WTC11 (cell line): ENCODE measurements at regions not wholly inside any gene's neighbourhood (a gene's known extent, or its start where the extent isn't known, plus 50 kb on each side); places are given as distances from the start of the nearest gene placed in this dataset.

Experiments used
- ATAC-seq: fragments of 200-7000 bp; cut with Tn5 transposase; 2 replicates; pipeline ENCODE4 v1.10.0; 2021; ENCODE audit warnings: mild to moderate bottlenecking, moderate library complexity
- CTCF ChIA-PET: fragments of 300-600 bp; sonication (Branson Sonifier 250); formaldehyde crosslinking; loops from one replicate; lab custom pipeline; 2021; ENCODE audit warnings: antibody characterized with exemption; lab: Charles Lee
- POLR2A ChIA-PET: fragments of 350-600 bp; sonication (Branson Sonifier 250); formaldehyde crosslinking; loops from one replicate; lab custom pipeline; 2021; ENCODE audit warnings: antibody characterized with exemption; lab: Charles Lee
- DNase-seq: peaks from one replicate; pipeline ENCODE4 v3.0.0; 2021; ENCODE audit warnings: low spot score
- H3K27ac Mint-ChIP-seq: 2 replicates; pipeline ENCODE4 v1.8.0; 2021; ENCODE audit warnings: mixed read lengths
- H3K27me3 Mint-ChIP-seq: 2 replicates; pipeline ENCODE4 v1.8.0; 2021; ENCODE audit warnings: low read depth, mild to moderate bottlenecking, moderate library complexity, mixed read lengths
- H3K36me3 Mint-ChIP-seq: 2 replicates; pipeline ENCODE4 v1.8.0; 2021; ENCODE audit warnings: mixed read lengths
- H3K4me1 Mint-ChIP-seq: 2 replicates; pipeline ENCODE4 v1.8.0; 2022; ENCODE audit warnings: mixed read lengths
- H3K4me3 Mint-ChIP-seq: 2 replicates; pipeline ENCODE4 v1.8.0; 2021; ENCODE audit warnings: mild to moderate bottlenecking, moderate library complexity, mixed read lengths
- H3K9me3 Mint-ChIP-seq: 2 replicates; pipeline ENCODE4 v1.8.0; 2021; ENCODE audit warnings: mixed read lengths
- E2F4 ChIP-seq: sonication (generic); formaldehyde crosslinking; IDR thresholded peaks from 2 replicates; pipeline ENCODE4 v1.8.1; 2022; ENCODE audit warnings: low read depth, mild to moderate bottlenecking, moderate library complexity, missing genetic modification reagents, borderline replicate concordance
- EMX1 ChIP-seq: fragments of 250-450 bp; sonication (Bioruptor Pico); IDR thresholded peaks from 2 replicates; pipeline ENCODE4 v1.8.0; 2021; ENCODE audit warnings: mild to moderate bottlenecking
- ERG ChIP-seq: fragments of 250-450 bp; sonication (Bioruptor Pico); IDR thresholded peaks from 2 replicates; pipeline ENCODE4 v1.8.0; 2021; ENCODE audit warnings: mild to moderate bottlenecking
- GABPB1 ChIP-seq: sonication (generic); formaldehyde crosslinking; IDR thresholded peaks from 2 replicates; pipeline ENCODE4 v1.8.1; 2023; ENCODE audit warnings: mild to moderate bottlenecking, missing genetic modification reagents
- NFATC4 ChIP-seq: fragments of 250-450 bp; sonication (Bioruptor Pico); IDR thresholded peaks from 2 replicates; pipeline ENCODE4 v1.9.0; 2021; ENCODE audit warnings: mild to moderate bottlenecking
- NFYB ChIP-seq: sonication (generic); formaldehyde crosslinking; conservative IDR thresholded peaks from 2 replicates; pipeline ENCODE4 v1.8.0; 2022; ENCODE audit warnings: low read depth, missing genetic modification reagents
- NR1H2 ChIP-seq: sonication (generic); formaldehyde crosslinking; IDR thresholded peaks from 2 replicates; pipeline ENCODE4 v1.9.0; 2021; ENCODE audit warnings: mild to moderate bottlenecking, moderate library complexity, missing genetic modification reagents
- OVOL2 ChIP-seq: fragments of 250-450 bp; sonication (Bioruptor Pico); IDR thresholded peaks from 2 replicates; pipeline ENCODE4 v1.9.0; 2021; ENCODE audit warnings: mild to moderate bottlenecking, borderline replicate concordance
- PREB ChIP-seq: sonication (generic); formaldehyde crosslinking; IDR thresholded peaks from 2 replicates; pipeline ENCODE4 v1.8.1; 2022; ENCODE audit warnings: mild to moderate bottlenecking, missing genetic modification reagents, moderate library complexity, borderline replicate concordance
- SMAD3 ChIP-seq: sonication (generic); formaldehyde crosslinking; IDR thresholded peaks from 2 replicates; pipeline ENCODE4 v1.8.0; 2022; ENCODE audit warnings: missing genetic modification reagents, mild to moderate bottlenecking, borderline replicate concordance
- SP1 ChIP-seq: sonication (generic); formaldehyde crosslinking; conservative IDR thresholded peaks from 2 replicates; pipeline ENCODE4 v1.8.1; 2022; ENCODE audit warnings: missing genetic modification reagents
- ZNF263 ChIP-seq: sonication (generic); formaldehyde crosslinking; IDR thresholded peaks from 2 replicates; pipeline ENCODE4 v1.8.1; 2022; ENCODE audit warnings: low read depth, mild to moderate bottlenecking, moderate library complexity, missing genetic modification reagents
- ZNF423 ChIP-seq: fragments of 250-450 bp; sonication (Bioruptor Pico); IDR thresholded peaks from 2 replicates; pipeline ENCODE4 v2.1.2; 2022; ENCODE audit warnings: mild to moderate bottlenecking, moderate library complexity
- ZNF671 ChIP-seq: fragments of 250-450 bp; sonication (Bioruptor Pico); IDR thresholded peaks from 2 replicates; pipeline ENCODE4 v1.8.0; 2021; ENCODE audit warnings: mild to moderate bottlenecking
- TF ChIP-seq, protein P1 (sequence below): sonication (generic); formaldehyde crosslinking; IDR thresholded peaks from 2 replicates; pipeline ENCODE4 v1.8.1; 2023; ENCODE audit warnings: mild to moderate bottlenecking, moderate library complexity, missing genetic modification reagents
- TF ChIP-seq, protein P2 (sequence below): fragments of 250-450 bp; sonication (Bioruptor Pico); conservative IDR thresholded peaks from 2 replicates; pipeline ENCODE4 v1.9.0; 2021; ENCODE audit warnings: mild to moderate bottlenecking
- TF ChIP-seq, protein P3 (sequence below): sonication (generic); formaldehyde crosslinking; conservative IDR thresholded peaks from 2 replicates; pipeline ENCODE4 v1.8.1; 2023; ENCODE audit warnings: mild to moderate bottlenecking, low read depth, missing genetic modification reagents, moderate library complexity

GRCh38 chr1:106861110-106861509 is 195.4 kb upstream of the PRMT6 start:
- peaks cover 8% of the 10 kb centered on the region; the same call in 1 of the 2 replicates for H3K36me3 Mint-ChIP-seq
- DNase-seq (no peak), ATAC-seq (no peak)
- CTCF ChIA-PET: no interaction called here
- no peak overlapping the region for H3K4me3 Mint-ChIP-seq
- TF ChIP-seq ERG (CRISPR knock-in tag) (no peak), ZNF671 (no peak), GABPB1 (CRISPR knock-in tag) (no peak), EMX1 (CRISPR knock-in tag) (no peak), ZNF423 (CRISPR knock-in tag) (no peak), SP1 (no peak), NFYB (no peak), ZNF263 (CRISPR knock-in tag) (no peak), OVOL2 (CRISPR knock-in tag) (no peak), NR1H2 (no peak), PREB (CRISPR knock-in tag) (no peak), E2F4 (no peak)
- TF ChIP-seq, protein P1, sequence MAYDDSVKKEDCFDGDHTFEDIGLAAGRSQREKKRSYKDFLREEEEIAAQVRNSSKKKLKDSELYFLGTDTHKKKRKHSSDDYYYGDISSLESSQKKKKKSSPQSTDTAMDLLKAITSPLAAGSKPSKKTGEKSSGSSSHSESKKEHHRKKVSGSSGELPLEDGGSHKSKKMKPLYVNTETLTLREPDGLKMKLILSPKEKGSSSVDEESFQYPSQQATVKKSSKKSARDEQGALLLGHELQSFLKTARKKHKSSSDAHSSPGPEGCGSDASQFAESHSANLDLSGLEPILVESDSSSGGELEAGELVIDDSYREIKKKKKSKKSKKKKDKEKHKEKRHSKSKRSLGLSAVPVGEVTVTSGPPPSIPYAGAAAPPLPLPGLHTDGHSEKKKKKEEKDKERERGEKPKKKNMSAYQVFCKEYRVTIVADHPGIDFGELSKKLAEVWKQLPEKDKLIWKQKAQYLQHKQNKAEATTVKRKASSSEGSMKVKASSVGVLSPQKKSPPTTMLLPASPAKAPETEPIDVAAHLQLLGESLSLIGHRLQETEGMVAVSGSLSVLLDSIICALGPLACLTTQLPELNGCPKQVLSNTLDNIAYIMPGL (CRISPR knock-in tag): no peak
- TF ChIP-seq, protein P2, sequence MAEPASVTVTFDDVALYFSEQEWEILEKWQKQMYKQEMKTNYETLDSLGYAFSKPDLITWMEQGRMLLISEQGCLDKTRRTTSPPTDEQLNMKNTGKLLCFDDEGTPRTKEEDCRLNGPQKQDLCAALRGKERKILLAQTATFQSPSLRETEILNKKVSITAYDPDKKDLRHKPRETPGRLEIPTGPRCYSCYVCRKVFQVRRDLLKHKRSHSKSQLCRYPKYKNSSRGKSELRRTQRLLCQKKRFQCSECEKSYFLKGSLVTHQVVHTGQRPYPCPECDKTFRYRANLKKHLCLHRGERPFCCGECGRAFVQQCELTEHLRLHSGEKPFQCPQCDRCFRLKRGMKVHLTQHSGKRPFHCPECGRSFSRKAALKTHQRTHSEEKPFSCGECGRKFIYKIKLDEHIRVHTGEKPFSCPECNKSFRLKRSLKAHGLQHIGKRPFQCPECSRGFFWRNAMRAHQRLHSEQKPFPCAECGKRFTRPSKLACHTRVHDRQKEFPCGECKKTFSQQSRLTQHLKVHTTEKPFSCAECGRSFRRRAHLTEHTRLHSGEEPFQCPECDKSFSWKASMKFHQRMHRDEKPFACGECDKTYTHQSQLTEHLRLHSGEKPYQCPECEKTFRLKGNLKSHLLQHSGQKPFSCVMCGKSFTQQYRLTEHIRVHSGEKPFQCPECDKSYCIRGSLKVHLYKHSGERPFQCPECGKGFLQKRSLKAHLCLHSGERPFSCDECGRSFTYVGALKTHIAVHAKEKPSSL (CRISPR knock-in tag): no peak
- TF ChIP-seq, protein P3, sequence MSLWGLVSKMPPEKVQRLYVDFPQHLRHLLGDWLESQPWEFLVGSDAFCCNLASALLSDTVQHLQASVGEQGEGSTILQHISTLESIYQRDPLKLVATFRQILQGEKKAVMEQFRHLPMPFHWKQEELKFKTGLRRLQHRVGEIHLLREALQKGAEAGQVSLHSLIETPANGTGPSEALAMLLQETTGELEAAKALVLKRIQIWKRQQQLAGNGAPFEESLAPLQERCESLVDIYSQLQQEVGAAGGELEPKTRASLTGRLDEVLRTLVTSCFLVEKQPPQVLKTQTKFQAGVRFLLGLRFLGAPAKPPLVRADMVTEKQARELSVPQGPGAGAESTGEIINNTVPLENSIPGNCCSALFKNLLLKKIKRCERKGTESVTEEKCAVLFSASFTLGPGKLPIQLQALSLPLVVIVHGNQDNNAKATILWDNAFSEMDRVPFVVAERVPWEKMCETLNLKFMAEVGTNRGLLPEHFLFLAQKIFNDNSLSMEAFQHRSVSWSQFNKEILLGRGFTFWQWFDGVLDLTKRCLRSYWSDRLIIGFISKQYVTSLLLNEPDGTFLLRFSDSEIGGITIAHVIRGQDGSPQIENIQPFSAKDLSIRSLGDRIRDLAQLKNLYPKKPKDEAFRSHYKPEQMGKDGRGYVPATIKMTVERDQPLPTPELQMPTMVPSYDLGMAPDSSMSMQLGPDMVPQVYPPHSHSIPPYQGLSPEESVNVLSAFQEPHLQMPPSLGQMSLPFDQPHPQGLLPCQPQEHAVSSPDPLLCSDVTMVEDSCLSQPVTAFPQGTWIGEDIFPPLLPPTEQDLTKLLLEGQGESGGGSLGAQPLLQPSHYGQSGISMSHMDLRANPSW (CRISPR knock-in tag): no peak
- H3K9me3 Mint-ChIP-seq: peaks cover 16% of the 10 kb centered on the region
- peaks cover 17% of the 10 kb centered on the region; the same call in 1 of the 2 replicates for H3K4me1 Mint-ChIP-seq
- POLR2A ChIA-PET: no interaction called here
- no peak overlapping the region for H3K27ac Mint-ChIP-seq
- H3K27me3 Mint-ChIP-seq: no peaks in the 10 kb centered on the region

DNA sequence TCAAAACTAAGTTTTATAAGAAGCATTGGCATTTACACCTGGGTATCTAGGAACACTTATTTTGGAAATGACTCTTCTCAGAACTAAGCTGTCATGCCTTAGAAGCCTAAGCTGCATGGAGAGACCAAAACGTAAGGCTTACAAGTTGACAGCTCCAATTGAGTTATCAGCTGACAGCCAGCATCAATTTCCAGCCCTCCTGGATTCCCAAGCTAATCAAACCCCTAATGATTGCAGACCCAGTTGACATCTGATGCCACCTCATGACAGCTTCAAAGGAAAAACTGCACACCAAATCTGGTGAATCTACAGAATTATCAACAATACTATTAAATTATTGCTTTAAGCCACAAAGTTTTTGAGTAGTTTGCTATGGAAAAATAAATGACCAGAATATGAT is 187.6 kb upstream of the PRMT6 start:
- CTCF ChIA-PET: no interaction called here
- TF ChIP-seq NFATC4: no peak
- no peak for TF ChIP-seq SMAD3 (CRISPR knock-in tag)

More for the DNA sequence above, 187.6 kb upstream of the PRMT6 start:
- DNase-seq (no peak), ATAC-seq (no peak)
- no peak overlapping the region for H3K27ac Mint-ChIP-seq
- peaks cover 8% of the 10 kb centered on the region for H3K4me1 Mint-ChIP-seq
- H3K27me3 Mint-ChIP-seq: no peaks in the 10 kb centered on the region; the same call in 1 of the 2 replicates
- peaks cover 30% of the 10 kb centered on the region for H3K9me3 Mint-ChIP-seq
- H3K4me3 Mint-ChIP-seq: no peak overlapping the region
- peaks cover 15% of the 10 kb centered on the region for H3K36me3 Mint-ChIP-seq
- POLR2A ChIA-PET: no interaction called here
